H9 (cell line): ENCODE measurements at regions not wholly inside any gene's neighbourhood (a gene's known extent, or its start where the extent isn't known, plus 50 kb on each side); places are given as distances from the start of the nearest gene placed in this dataset.

Source experiments
- DNase-seq: peaks from one replicate; pipeline ENCODE4 v3.0.0-alpha.2; 2017
- H2AFZ ChIP-seq: one replicate; pipeline ENCODE4 v1.6.1; 2013; ENCODE audit warnings: mild to moderate bottlenecking, low read length, control low read depth, moderate library complexity
- H2AK5ac ChIP-seq: 2 replicates; pipeline ENCODE4 v1.6.1; 2013; ENCODE audit warnings: low read length, control low read depth, mixed read lengths; ENCODE audit not compliant: insufficient read length
- H2BK120ac ChIP-seq: one replicate; pipeline ENCODE4 v1.6.1; 2013; ENCODE audit warnings: low read depth, mild to moderate bottlenecking, low read length, control low read depth, inconsistent platforms; ENCODE audit not compliant: poor library complexity, severe bottlenecking
- H2BK12ac ChIP-seq: 2 replicates; pipeline ENCODE4 v1.6.1; 2013; ENCODE audit warnings: low read length, control low read depth, mixed read lengths, low read depth; ENCODE audit not compliant: insufficient read length
- H2BK15ac ChIP-seq: 2 replicates; pipeline ENCODE4 v1.6.1; 2013; ENCODE audit warnings: low read depth, low read length, control low read depth
- H2BK20ac ChIP-seq: one replicate; pipeline ENCODE4 v1.6.1; 2013; ENCODE audit warnings: low read depth, mild to moderate bottlenecking, low read length, control low read depth, inconsistent platforms; ENCODE audit not compliant: poor library complexity, severe bottlenecking
- H2BK5ac ChIP-seq: 2 replicates; pipeline ENCODE4 v1.6.1; 2013; ENCODE audit warnings: low read length, control low read depth, mixed read lengths; ENCODE audit not compliant: insufficient read length
- H3K14ac ChIP-seq: 2 replicates; pipeline ENCODE4 v1.6.1; 2013; ENCODE audit warnings: low read length, control low read depth; ENCODE audit not compliant: insufficient read depth
- H3K18ac ChIP-seq: 2 replicates; pipeline ENCODE4 v1.6.1; 2013; ENCODE audit warnings: low read depth, mild to moderate bottlenecking, mixed read lengths, low read length, control low read depth; ENCODE audit not compliant: insufficient read length
- H3K23ac ChIP-seq: 2 replicates; pipeline ENCODE4 v1.6.1; 2013; ENCODE audit warnings: low read length, control low read depth, mixed read lengths, low read depth; ENCODE audit not compliant: insufficient read length
- H3K23me2 ChIP-seq: 2 replicates; pipeline ENCODE4 v1.6.1; 2013; ENCODE audit warnings: low read depth, mild to moderate bottlenecking, mixed read lengths, low read length, control low read depth; ENCODE audit not compliant: insufficient read length, poor library complexity, severe bottlenecking
- H3K27ac ChIP-seq: 2 replicates; pipeline ENCODE4 v1.5.1; 2013; ENCODE audit warnings: low read length, control low read depth, mixed read lengths, low read depth; ENCODE audit not compliant: insufficient read length
- H3K27me3 ChIP-seq: 2 replicates; pipeline ENCODE4 v1.6.1; 2013; ENCODE audit warnings: low read length, control low read depth, inconsistent platforms; ENCODE audit not compliant: insufficient read depth
- H3K4ac ChIP-seq: 2 replicates; pipeline ENCODE4 v1.6.1; 2013; ENCODE audit warnings: low read depth, mild to moderate bottlenecking, control low read depth, inconsistent platforms, low read length, moderate library complexity
- H3K4me1 ChIP-seq: 2 replicates; pipeline ENCODE4 v1.6.1; 2013; ENCODE audit warnings: low read length, control low read depth, inconsistent platforms; ENCODE audit not compliant: insufficient read depth
- H3K4me2 ChIP-seq: 2 replicates; pipeline ENCODE4 v1.6.1; 2013; ENCODE audit warnings: low read length, control low read depth, mixed read lengths; ENCODE audit not compliant: insufficient read length, insufficient read depth
- H3K56ac ChIP-seq: 2 replicates; pipeline ENCODE4 v1.6.1; 2013; ENCODE audit warnings: low read depth, mild to moderate bottlenecking, mixed read lengths, low read length, control low read depth; ENCODE audit not compliant: insufficient read length
- H3K79me1 ChIP-seq: 2 replicates; pipeline ENCODE4 v1.6.1; 2013; ENCODE audit warnings: low read depth, mild to moderate bottlenecking, moderate library complexity, low read length, control low read depth, inconsistent platforms; ENCODE audit not compliant: insufficient read depth, poor library complexity, severe bottlenecking
- H3K79me2 ChIP-seq: 2 replicates; pipeline ENCODE4 v1.6.1; 2013; ENCODE audit warnings: low read length, control low read depth, inconsistent platforms; ENCODE audit not compliant: insufficient read depth
- H3K9ac ChIP-seq: 2 replicates; pipeline ENCODE4 v1.6.1; 2013; ENCODE audit warnings: low read length, control low read depth, mixed read lengths; ENCODE audit not compliant: insufficient read length; ENCODE audit errors: extremely low read depth
- H3K9me3 ChIP-seq: one replicate; pipeline ENCODE4 v1.6.1; 2013; ENCODE audit warnings: low read depth, low read length, inconsistent platforms; ENCODE audit not compliant: control insufficient read depth
- H3T11ph ChIP-seq: one replicate; pipeline ENCODE4 v1.6.1; 2013; ENCODE audit warnings: mild to moderate bottlenecking, low read length, control low read depth, inconsistent platforms
- H4K20me1 ChIP-seq: one replicate; pipeline ENCODE4 v1.6.1; 2013; ENCODE audit not compliant: control insufficient read depth, insufficient read length, insufficient read depth
- H4K5ac ChIP-seq: 2 replicates; pipeline ENCODE4 v1.6.1; 2013; ENCODE audit warnings: low read depth, mild to moderate bottlenecking, mixed read lengths, low read length, control low read depth; ENCODE audit not compliant: insufficient read length
- H4K8ac ChIP-seq: replicated peaks from 2 replicates; pipeline ENCODE4 v1.6.1; 2013; ENCODE audit warnings: low read length, control low read depth, mixed read lengths, low read depth; ENCODE audit not compliant: insufficient read length
- H4K91ac ChIP-seq: 2 replicates; pipeline ENCODE4 v1.6.1; 2013; ENCODE audit warnings: low read depth, mild to moderate bottlenecking, moderate library complexity, mixed read lengths, low read length, control low read depth; ENCODE audit not compliant: insufficient read length
- H3K27ac Mint-ChIP-seq, 3 experiments: 2 replicates in 2 of 3; 3 replicates in 1 of 3; pipeline ENCODE4 v1.8.0; 2020 to 2021; ENCODE audit warnings: mixed read lengths in 3 of 3, mild to moderate bottlenecking in 1 of 3, moderate library complexity in 1 of 3
- H3K27me3 Mint-ChIP-seq: 2 replicates; pipeline ENCODE4 v1.8.0; 2021; ENCODE audit warnings: low read depth, mild to moderate bottlenecking, moderate library complexity, mixed read lengths
- H3K36me3 Mint-ChIP-seq, 3 experiments: 2 replicates in 2 of 3; 3 replicates in 1 of 3; pipeline ENCODE4 v1.8.0; 2020 to 2021; ENCODE audit warnings: low read depth in 3 of 3, mixed read lengths in 3 of 3; ENCODE audit not compliant: insufficient read depth in 1 of 3
- H3K4me1 Mint-ChIP-seq, 2 experiments: 2 replicates each; pipeline ENCODE4 v1.8.0; 2020; ENCODE audit warnings: mixed read lengths in 2 of 2
- H3K4me3 Mint-ChIP-seq, 2 experiments: 2 replicates in 1 of 2; 3 replicates in 1 of 2; pipeline ENCODE4 v1.8.0; 2020 to 2021; ENCODE audit warnings: mild to moderate bottlenecking in 2 of 2, mixed read lengths in 2 of 2, moderate library complexity in 1 of 2
- H3K9me3 Mint-ChIP-seq, 2 experiments: 2 replicates in 1 of 2; 3 replicates in 1 of 2; pipeline ENCODE4 v1.8.0; 2020; ENCODE audit warnings: mild to moderate bottlenecking in 2 of 2, mixed read lengths in 2 of 2, moderate library complexity in 1 of 2
- CTCF ChIP-seq: fragments of 200-600 bp; sonication (generic); conservative IDR thresholded peaks from 3 replicates; pipeline ENCODE4 v1.8.0; 2021; ENCODE audit warnings: antibody characterized with exemption, mild to moderate bottlenecking
- WGBS: extraction: QIAGEN DNeasy Blood & Tissue Kit; methylation state at CpG from one replicate; pipeline ENCODE4 v1.1.7; 2013; ENCODE audit warnings: missing lambda C conversion rate, low lambda C conversion rate, mixed read lengths; ENCODE audit not compliant: insufficient read length; ENCODE audit errors: extremely low coverage; 5-methylcytosine and 5-hydroxymethylcytosine counted together

- peaks cover 0 to 4% (median 3%) of the 10 kb centered on the region in 3 experiments; a peak in 2 of 7 replicates for H3K36me3 Mint-ChIP-seq
- H3K27me3 Mint-ChIP-seq = peaks cover 1% of the 10 kb centered on the region; the same call in 1 of the 2 replicates
- Histone ChIP-seq H3K4me2 (no peak overlapping the region), H3K27me3 (no peaks in the 10 kb centered on the region), H3T11ph (no peak overlapping the region), H4K20me1 (no peaks in the 10 kb centered on the region), H2BK15ac (no peak overlapping the region), H3K9ac (no peak overlapping the region), H4K5ac (no peak overlapping the region), H2BK12ac (no peak overlapping the region), H2BK120ac (no peak overlapping the region), H3K4ac (no peak overlapping the region), H3K79me1 (no peaks in the 10 kb centered on the region), H4K8ac (no peak overlapping the region), H2AK5ac (no peak overlapping the region), H3K79me2 (no peaks in the 10 kb centered on the region), H4K91ac (no peak overlapping the region), H2BK5ac (no peak overlapping the region), H3K14ac (no peak overlapping the region), H3K23me2 (no peaks in the 10 kb centered on the region), H2AFZ (no peak overlapping the region), H3K27ac (no peak overlapping the region), H3K4me1 (0 out of 2 replicates have a peak, but pooled peaks cover 2% of the 10 kb centered on the region), H2BK20ac (no peak overlapping the region), H3K56ac (no peak overlapping the region), H3K9me3 (no peaks in the 10 kb centered on the region), H3K18ac (no peak overlapping the region), H3K23ac (no peak overlapping the region)
- H3K27ac Mint-ChIP-seq = no peak overlapping the region
- WGBS = no CpG with 5 or more reads among the region's 6 CpGs
- H3K9me3 Mint-ChIP-seq = peaks cover 0 to 3% of the 10 kb centered on the region in 2 experiments; a peak in 3 of 5 replicates
- TF ChIP-seq CTCF = no peak
- DNase-seq = no peak
- H3K4me1 Mint-ChIP-seq = no peaks in the 10 kb centered on the region
- no peak overlapping the region for H3K4me3 Mint-ChIP-seq
These were observed 98.8 kb upstream of the FAM20A start for GRCh38 chr17:68699936-68700335.
